ENCODE measurements at regions not wholly inside any gene's neighbourhood (a gene's known extent, or its start where the extent isn't known, plus 50 kb on each side); places are given as distances from the start of the nearest gene placed in this dataset.

GRCh38 chr1:38186566-38186965 lies 140.0 kb upstream of the POU3F1 start:
- no peak overlapping the region for H2AFZ ChIP-seq (ENCODE audit: low read length)
- TF ChIP-seq CTCF (conservative IDR thresholded peaks at IDR 0.05 in 1 of 2, IDR thresholded peaks at IDR 0.05 in 1 of 2; ENCODE audit: low read depth in 1 of 2, low read length in 2 of 2), result no peak
- TF ChIP-seq EZH2 (IDR thresholded peaks at IDR 0.05; ENCODE audit: low read length, missing control alignments), result no peak
- H3K4me3 ChIP-seq (replicated peaks in 1 of 4; ENCODE audit: control extremely low read depth in 1 of 4, insufficient read depth in 1 of 4, low read depth in 3 of 4, low read length in 4 of 4), result no peak overlapping the region
- H3K4me2 ChIP-seq (ENCODE audit: extremely low read depth, insufficient read depth, low read length), result no peak overlapping the region
- H3K79me2 ChIP-seq (ENCODE audit: control insufficient read depth, insufficient read depth, low read length), result no peaks in the 10 kb centered on the region
- H3K9me3 ChIP-seq (ENCODE audit: control insufficient read depth, insufficient read depth, low read depth, low read length), result no peaks in the 10 kb centered on the region
- H4K20me1 ChIP-seq (ENCODE audit: control insufficient read depth, extremely low read depth, insufficient read depth, low read length), result no peaks in the 10 kb centered on the region
- no peak overlapping the region for H3K9ac ChIP-seq (ENCODE audit: insufficient read depth, low read length)
- H3K36me3 ChIP-seq (ENCODE audit: control insufficient read depth, insufficient read depth, low read length), result no peaks in the 10 kb centered on the region
- no peak for DNase-seq (ENCODE audit: low read depth in 2 of 2)
- no peak overlapping the region for H3K27ac ChIP-seq (ENCODE audit: insufficient read depth, low read length)
- no peaks in the 10 kb centered on the region for H3K4me1 ChIP-seq (ENCODE audit: control insufficient read depth, extremely low read depth, insufficient read depth, low read length)
- H3K27me3 ChIP-seq (ENCODE audit: control insufficient read depth, insufficient read depth, low read length), result no peaks in the 10 kb centered on the region

- Histone ChIP-seq H3K79me2 (ENCODE audit: control insufficient read depth, insufficient read depth, low read length) (no peaks in the 10 kb centered on the region), H3K36me3 (ENCODE audit: control insufficient read depth, insufficient read depth, low read length) (no peaks in the 10 kb centered on the region), H2AFZ (ENCODE audit: low read length) (no peak overlapping the region), H3K9me3 (ENCODE audit: control insufficient read depth, insufficient read depth, low read depth, low read length) (no peaks in the 10 kb centered on the region), H3K4me1 (ENCODE audit: control insufficient read depth, extremely low read depth, insufficient read depth, low read length) (no peaks in the 10 kb centered on the region), H3K9ac (ENCODE audit: insufficient read depth, low read length) (no peak overlapping the region), H4K20me1 (ENCODE audit: control insufficient read depth, extremely low read depth, insufficient read depth, low read length) (no peaks in the 10 kb centered on the region), H3K4me3 (replicated peaks in 1 of 4; ENCODE audit: control extremely low read depth in 1 of 4, insufficient read depth in 1 of 4, low read depth in 3 of 4, low read length in 4 of 4) (no peak overlapping the region), H3K4me2 (ENCODE audit: extremely low read depth, insufficient read depth, low read length) (no peak overlapping the region), H3K27ac (ENCODE audit: insufficient read depth, low read length) (no peak overlapping the region), H3K27me3 (ENCODE audit: control insufficient read depth, insufficient read depth, low read length) (no peaks in the 10 kb centered on the region)
- no peak for DNase-seq (ENCODE audit: low read depth in 2 of 2)
- TF ChIP-seq CTCF (conservative IDR thresholded peaks at IDR 0.05 in 1 of 2, IDR thresholded peaks at IDR 0.05 in 1 of 2; ENCODE audit: low read depth in 1 of 2, low read length in 2 of 2), result no peak
- TF ChIP-seq EZH2 (IDR thresholded peaks at IDR 0.05; ENCODE audit: low read length, missing control alignments), result no peak
Measured at GRCh38 chr1:38185913-38186312, 139.3 kb upstream of the POU3F1 start.

GRCh38 chr1:38183747-38184146 lies 137.2 kb upstream of the POU3F1 start:
- Histone ChIP-seq H3K4me2 (ENCODE audit: extremely low read depth, insufficient read depth, low read length) (no peak overlapping the region), H3K9me3 (ENCODE audit: control insufficient read depth, insufficient read depth, low read depth, low read length) (no peaks in the 10 kb centered on the region), H3K79me2 (ENCODE audit: control insufficient read depth, insufficient read depth, low read length) (no peaks in the 10 kb centered on the region), H4K20me1 (ENCODE audit: control insufficient read depth, extremely low read depth, insufficient read depth, low read length) (no peaks in the 10 kb centered on the region), H3K4me3 (replicated peaks in 1 of 4; ENCODE audit: control extremely low read depth in 1 of 4, insufficient read depth in 1 of 4, low read depth in 3 of 4, low read length in 4 of 4) (no peak overlapping the region), H3K27me3 (ENCODE audit: control insufficient read depth, insufficient read depth, low read length) (no peaks in the 10 kb centered on the region), H2AFZ (ENCODE audit: low read length) (no peak overlapping the region), H3K4me1 (ENCODE audit: control insufficient read depth, extremely low read depth, insufficient read depth, low read length) (no peaks in the 10 kb centered on the region), H3K9ac (ENCODE audit: insufficient read depth, low read length) (no peak overlapping the region), H3K27ac (ENCODE audit: insufficient read depth, low read length) (no peak overlapping the region), H3K36me3 (ENCODE audit: control insufficient read depth, insufficient read depth, low read length) (no peaks in the 10 kb centered on the region)
- TF ChIP-seq EZH2 (IDR thresholded peaks at IDR 0.05; ENCODE audit: low read length, missing control alignments), result no peak
- TF ChIP-seq CTCF (conservative IDR thresholded peaks at IDR 0.05 in 1 of 2, IDR thresholded peaks at IDR 0.05 in 1 of 2; ENCODE audit: low read depth in 1 of 2, low read length in 2 of 2), result no peak
- DNase-seq (ENCODE audit: low read depth in 2 of 2), result no peak

All from fibroblast of lung (primary cell).